Psoas muscle (tissue), 7 donors: ENCODE measurements at regions not wholly inside any gene's neighbourhood (a gene's known extent, or its start where the extent isn't known, plus 50 kb on each side); places are given as distances from the start of the nearest gene placed in this dataset.
A peak's percentile ranks its signal among the peaks of the same experiment; 100 is the strongest.

ENCODE experiments used
- ATAC-seq, 4 donors: fragments of 200-7000 bp; cut with Tn5 transposase; one replicate each; pipeline ENCODE4 v1.9.1; 2020; ENCODE audit warnings: moderate library complexity in 3 of 4, mild to moderate bottlenecking in 2 of 4
- DNase-seq, 2 donors: peaks; one replicate each; pipeline ENCODE4 v3.0.0-alpha.2; 2020
- H3K27ac ChIP-seq: fragments of 200-600 bp; one replicate; pipeline ENCODE4 v1.8.0; 2022
- H3K27me3 ChIP-seq, 3 donors: fragments of 200-600 bp in 1 of 3; one replicate each; pipeline versions ENCODE4 v1.6.1 to v1.8.0; 2013 to 2022; ENCODE audit warnings: low read length in 2 of 3, mild to moderate bottlenecking in 2 of 3, moderate library complexity in 1 of 3; ENCODE audit not compliant: insufficient read depth in 3 of 3
- H3K36me3 ChIP-seq, 2 donors: fragments of 200-600 bp in 1 of 2; one replicate each; pipeline versions ENCODE4 v1.6.1 to v1.8.0; 2013 to 2022; ENCODE audit warnings: low read depth in 1 of 2, mild to moderate bottlenecking in 1 of 2, moderate library complexity in 1 of 2; ENCODE audit not compliant: insufficient read depth in 1 of 2
- H3K4me1 ChIP-seq: fragments of 200-600 bp; one replicate; pipeline ENCODE4 v1.8.0; 2022
- H3K4me3 ChIP-seq: fragments of 200-600 bp; one replicate; pipeline ENCODE4 v1.8.0; 2022; ENCODE audit warnings: mild to moderate bottlenecking
- H3K9me3 ChIP-seq: fragments of 200-600 bp; one replicate; pipeline ENCODE4 v1.8.0; 2022
- WGBS, 3 donors: extraction: QIAGEN DNeasy Blood & Tissue Kit; methylation state at CpG; one replicate each; pipeline versions ENCODE4 v1.1.6 to v1.1.7; 2013; 5-methylcytosine and 5-hydroxymethylcytosine counted together
- intact Hi-C, 2 donors: fragments of 100-400 bp; cut with DNase I; formaldehyde crosslinking; loops; one replicate each; pipeline versions ENCODE4 v1.11.0 to v1.14.2; 2022
- TF ChIP-seq, protein P1 (sequence below): fragments of 200-600 bp; IDR thresholded peaks from one replicate; pipeline ENCODE4 v1.8.0; 2022; ENCODE audit warnings: antibody characterized with exemption
- donor health status: healthy with polysubstance abuse.
- donor health status: DM: no; HTN: no; CAD: no; lungs with moderate emphysema.
- donor health status: Bipolar disorder and iron deficiency.
- donor health status: healthy.
- donor health status: DM: yes; HTN: yes; CAD: no.
- donor health status: DM: no; HTN: no; CAD: no.
- donor health status: DM: yes; HTN: yes; CAD: no.

DNA sequence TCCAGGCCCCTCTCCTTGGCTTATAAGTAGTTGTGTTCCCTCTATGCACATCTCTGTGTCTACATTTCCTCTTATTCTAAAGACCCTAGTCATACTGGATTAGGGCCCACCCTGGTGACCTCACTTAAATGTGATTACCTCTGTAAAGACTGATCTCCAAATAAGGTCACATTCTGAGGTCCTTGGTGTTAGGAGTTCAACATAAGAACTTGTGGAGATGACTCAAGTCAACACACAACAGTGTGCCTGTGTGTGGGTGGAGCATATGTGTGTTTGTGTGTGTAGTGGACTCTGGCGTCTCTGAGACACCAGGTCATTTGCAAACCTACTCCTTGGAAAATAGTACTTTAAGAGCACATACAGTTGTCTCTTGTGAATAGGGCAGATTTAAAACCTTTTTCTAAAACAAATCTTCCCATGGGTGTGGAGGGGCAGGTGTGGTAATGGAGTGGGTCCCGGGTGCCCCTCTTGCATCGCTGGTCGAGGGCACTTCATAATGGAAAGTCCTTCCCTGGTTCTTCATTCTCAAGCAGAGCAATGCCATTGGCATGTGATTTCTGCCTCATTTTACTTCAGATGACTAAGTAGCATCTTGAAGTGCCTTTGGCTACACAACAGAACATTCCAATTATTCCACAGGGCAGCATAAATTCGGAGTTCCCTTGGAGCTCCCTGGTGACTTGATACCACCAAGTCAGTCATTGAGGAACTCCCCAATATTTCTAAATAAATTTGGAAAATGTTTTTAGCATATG, 84.4 kb downstream of the C9orf152 start:
- no peak for ATAC-seq
- Histone ChIP-seq H3K27ac (peak overlapping the region; percentile 74), H3K36me3 (no peaks in the 10 kb centered on the region), H3K27me3 (no peaks in the 10 kb centered on the region), H3K4me3 (no peak overlapping the region), H3K4me1 (peaks cover 15% of the 10 kb centered on the region), H3K9me3 (no peaks in the 10 kb centered on the region)
- intact Hi-C loops, result no loop called here
- DNase-seq, result no peak
- TF ChIP-seq, protein P1, sequence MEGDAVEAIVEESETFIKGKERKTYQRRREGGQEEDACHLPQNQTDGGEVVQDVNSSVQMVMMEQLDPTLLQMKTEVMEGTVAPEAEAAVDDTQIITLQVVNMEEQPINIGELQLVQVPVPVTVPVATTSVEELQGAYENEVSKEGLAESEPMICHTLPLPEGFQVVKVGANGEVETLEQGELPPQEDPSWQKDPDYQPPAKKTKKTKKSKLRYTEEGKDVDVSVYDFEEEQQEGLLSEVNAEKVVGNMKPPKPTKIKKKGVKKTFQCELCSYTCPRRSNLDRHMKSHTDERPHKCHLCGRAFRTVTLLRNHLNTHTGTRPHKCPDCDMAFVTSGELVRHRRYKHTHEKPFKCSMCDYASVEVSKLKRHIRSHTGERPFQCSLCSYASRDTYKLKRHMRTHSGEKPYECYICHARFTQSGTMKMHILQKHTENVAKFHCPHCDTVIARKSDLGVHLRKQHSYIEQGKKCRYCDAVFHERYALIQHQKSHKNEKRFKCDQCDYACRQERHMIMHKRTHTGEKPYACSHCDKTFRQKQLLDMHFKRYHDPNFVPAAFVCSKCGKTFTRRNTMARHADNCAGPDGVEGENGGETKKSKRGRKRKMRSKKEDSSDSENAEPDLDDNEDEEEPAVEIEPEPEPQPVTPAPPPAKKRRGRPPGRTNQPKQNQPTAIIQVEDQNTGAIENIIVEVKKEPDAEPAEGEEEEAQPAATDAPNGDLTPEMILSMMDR, result no peak
- WGBS, 3 donors, result 86 to 90% (median 90%) methylated on average over 5 of the region's 5 CpGs

DNA sequence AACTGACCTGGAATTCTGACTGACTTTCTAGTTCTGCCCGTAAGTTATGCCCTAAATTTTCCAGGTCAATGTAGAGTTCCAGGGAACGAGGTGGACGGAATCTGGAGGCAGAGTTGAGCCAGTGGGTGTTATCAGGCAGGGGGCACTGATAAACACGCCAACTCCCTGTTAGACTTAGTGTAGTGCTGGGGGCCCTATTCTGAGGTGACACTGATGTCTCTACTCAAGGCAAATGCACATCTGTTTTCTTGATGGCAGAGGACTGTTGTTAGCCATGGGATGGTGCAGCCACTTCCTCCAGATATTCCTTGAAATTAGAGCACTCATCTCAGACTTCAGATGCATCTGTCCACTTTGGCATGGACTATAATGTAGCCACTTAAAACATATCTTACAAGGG, 83.5 kb downstream of the C9orf152 start:
- Histone ChIP-seq H3K4me1 (peaks cover 22% of the 10 kb centered on the region), H3K9me3 (no peaks in the 10 kb centered on the region), H3K27me3 (no peaks in the 10 kb centered on the region), H3K4me3 (no peak overlapping the region), H3K36me3 (no peaks in the 10 kb centered on the region), H3K27ac (peak overlapping the region; percentile 74)
- intact Hi-C loops, result no loop called here
- TF ChIP-seq, protein P1, result no peak
- ATAC-seq (no peak), DNase-seq (no peak)
- WGBS, 3 donors, result 83 to 91% (median 87%) methylated on average over 4 of the region's 4 CpGs

DNA sequence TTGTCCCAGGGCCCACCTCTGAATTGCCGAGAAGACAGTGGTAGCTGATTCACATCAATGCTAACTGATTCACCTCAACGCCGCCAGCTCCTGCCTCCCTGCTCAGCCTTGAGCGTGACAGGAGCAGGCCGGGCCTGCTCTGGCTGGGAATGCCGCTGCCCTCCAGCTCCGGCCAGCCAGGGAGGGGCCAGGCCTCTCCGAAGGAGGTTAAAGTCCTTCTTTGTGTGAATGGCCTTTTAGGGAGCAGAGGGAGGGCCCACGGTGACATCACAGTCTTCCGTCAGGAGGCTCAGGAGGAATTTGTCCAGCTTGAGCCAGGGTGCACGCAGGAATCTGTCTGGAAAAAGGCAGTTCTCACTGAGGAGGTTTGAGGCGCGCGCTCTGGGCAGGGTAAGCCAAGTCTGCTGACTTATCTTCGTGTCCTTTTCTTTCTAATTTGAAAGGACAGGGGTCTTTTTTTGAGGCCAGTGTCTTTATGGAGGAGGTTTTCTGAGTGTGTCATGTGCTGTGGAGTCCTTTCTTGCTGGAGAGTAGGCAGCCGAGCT, 82.7 kb downstream of the C9orf152 start:
- Histone ChIP-seq H3K4me3 (peak overlapping the region; percentile 41), H3K27me3 (no peaks in the 10 kb centered on the region), H3K9me3 (no peaks in the 10 kb centered on the region), H3K4me1 (peaks cover 28% of the 10 kb centered on the region), H3K27ac (peak overlapping the region; percentile 74), H3K36me3 (no peaks in the 10 kb centered on the region)
- ATAC-seq (peak; percentile 64 to 76 (median 74)), DNase-seq (peak; percentile 74 to 78)
- intact Hi-C loops, result no loop called here
- 38 to 43% (median 39%) methylated on average over 16 of the region's 16 CpGs for WGBS, 3 donors
- TF ChIP-seq, protein P1, result no peak

DNA sequence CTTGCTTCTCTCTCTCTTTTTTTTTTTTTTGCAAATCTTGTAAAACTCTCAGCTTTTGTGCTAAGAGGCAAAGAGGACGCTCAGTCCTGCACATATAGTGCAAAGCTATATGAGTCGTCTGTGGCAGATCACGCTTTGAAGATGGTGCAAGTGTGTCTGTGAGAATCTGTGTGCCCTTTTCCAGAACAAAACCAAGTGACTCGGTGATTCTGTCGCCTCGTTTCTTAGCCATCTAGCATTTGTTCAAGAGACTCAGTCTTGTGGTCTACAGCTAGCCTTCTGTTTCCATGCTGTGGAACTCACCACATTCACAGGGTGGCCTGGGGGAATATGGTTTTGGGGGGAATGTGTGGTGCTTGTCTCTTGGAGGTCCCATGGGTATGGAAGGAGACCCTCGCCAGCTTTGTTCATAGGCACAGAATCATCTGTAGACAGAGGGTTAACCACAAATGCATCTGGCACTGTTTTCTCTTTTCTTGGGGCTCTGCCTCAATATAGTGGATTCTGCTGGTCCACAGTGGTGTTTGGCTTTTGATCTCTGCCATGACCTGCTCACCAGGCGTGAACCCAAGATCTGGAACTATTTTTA, 82.1 kb downstream of the C9orf152 start:
- TF ChIP-seq, protein P1, result no peak
- H3K9me3 ChIP-seq, result no peaks in the 10 kb centered on the region
- intact Hi-C loops, result no loop called here
- ATAC-seq (no peak), DNase-seq (no peak)
- H3K4me1 ChIP-seq, result peaks cover 31% of the 10 kb centered on the region
- H3K27me3 ChIP-seq, result no peaks in the 10 kb centered on the region
- H3K27ac ChIP-seq, result peak overlapping the region; percentile 74
- peak overlapping the region; percentile 41 for H3K4me3 ChIP-seq
- H3K36me3 ChIP-seq, result no peaks in the 10 kb centered on the region
- 68 to 74% (median 73%) methylated on average over 8 of the region's 8 CpGs for WGBS, 3 donors
